OCI-LY1 (cell line): ENCODE measurements at regions not wholly inside any gene's neighbourhood (a gene's known extent, or its start where the extent isn't known, plus 50 kb on each side); places are given as distances from the start of the nearest gene placed in this dataset.

ENCODE experiments used
- H2AFZ ChIP-seq: fragments of 200-600 bp; sonication (generic), shearing (Covaris generic); 2 replicates; pipeline ENCODE4 v1.6.0; 2014; ENCODE audit warnings: antibody characterized with exemption, mild to moderate bottlenecking, low read length
- H3F3A ChIP-seq: fragments of 200-600 bp; sonication (generic), shearing (Covaris generic); 2 replicates; pipeline ENCODE4 v1.6.0; 2014; ENCODE audit warnings: mild to moderate bottlenecking, antibody characterized with exemption, low read length, moderate library complexity; ENCODE audit not compliant: insufficient read depth
- H3K27ac ChIP-seq: fragments of 200-600 bp; sonication (generic); 2 replicates; pipeline ENCODE4 v1.5.1; 2014; ENCODE audit warnings: low read length, mixed run types, mild to moderate bottlenecking, low read depth; ENCODE audit not compliant: poor library complexity, severe bottlenecking
- H3K27me3 ChIP-seq: fragments of 200-600 bp; sonication (generic); 2 replicates; pipeline ENCODE4 v1.6.0; 2014; ENCODE audit warnings: antibody characterized with exemption, mild to moderate bottlenecking, low read length, moderate library complexity; ENCODE audit not compliant: insufficient read depth
- H3K36me3 ChIP-seq: fragments of 200-600 bp; sonication (generic); 2 replicates; pipeline ENCODE4 v1.6.1; 2014; ENCODE audit warnings: mild to moderate bottlenecking, antibody characterized with exemption, low read length, moderate library complexity, mixed read lengths; ENCODE audit not compliant: insufficient read depth
- H3K4me1 ChIP-seq: fragments of 200-600 bp; sonication (generic); 2 replicates; pipeline ENCODE4 v1.5.1; 2014; ENCODE audit warnings: mild to moderate bottlenecking, low read length, moderate library complexity; ENCODE audit not compliant: insufficient read depth, severe bottlenecking
- H3K4me2 ChIP-seq: fragments of 200-600 bp; sonication (generic), shearing (Covaris generic); 2 replicates; pipeline ENCODE4 v1.6.1; 2014; ENCODE audit warnings: low read length
- H3K4me3 ChIP-seq: fragments of 200-600 bp; sonication (generic); 2 replicates; pipeline ENCODE4 v1.5.1; 2014; ENCODE audit warnings: low read length, low read depth, mild to moderate bottlenecking, mixed read lengths; ENCODE audit not compliant: poor library complexity, severe bottlenecking
- H3K79me2 ChIP-seq: fragments of 200-600 bp; shearing (Covaris generic); 2 replicates; pipeline ENCODE4 v1.6.1; 2016; ENCODE audit warnings: mixed run types, low read length, mixed read lengths; ENCODE audit not compliant: insufficient read depth
- H3K9ac ChIP-seq: fragments of 200-600 bp; sonication (generic), shearing (Covaris generic); 2 replicates; pipeline ENCODE4 v1.6.1; 2014; ENCODE audit warnings: mild to moderate bottlenecking, low read length, mixed read lengths
- H3K9me2 ChIP-seq: fragments of 200-600 bp; sonication (generic), shearing (Covaris generic); 2 replicates; pipeline ENCODE4 v1.6.1; 2014; ENCODE audit warnings: low read depth, mild to moderate bottlenecking, low read length, mixed read lengths
- H3K9me3 ChIP-seq: fragments of 200-600 bp; shearing (Covaris generic); 2 replicates; pipeline ENCODE4 v1.6.1; 2014; ENCODE audit warnings: low read length, mixed read lengths
- H4K20me1 ChIP-seq: fragments of 200-600 bp; sonication (generic), shearing (Covaris generic); 2 replicates; pipeline ENCODE4 v1.6.0; 2016; ENCODE audit warnings: mild to moderate bottlenecking, low read length; ENCODE audit not compliant: insufficient read depth
- EZH2 ChIP-seq: fragments of 200-600 bp; sonication (generic), shearing (Covaris generic); IDR thresholded peaks from 2 replicates; pipeline ENCODE4 v1.8.0; 2017; ENCODE audit warnings: borderline replicate concordance, mixed run types, mild to moderate bottlenecking, antibody characterized with exemption, low read length, moderate library complexity, mixed read lengths
- TF ChIP-seq, protein P1 (sequence below): fragments of 200-600 bp; sonication (generic), shearing (Covaris generic); IDR thresholded peaks from 2 replicates; pipeline ENCODE4 v1.5.1; 2017; ENCODE audit warnings: mild to moderate bottlenecking, antibody characterized with exemption, low read length, moderate library complexity, mixed read lengths

DNA sequence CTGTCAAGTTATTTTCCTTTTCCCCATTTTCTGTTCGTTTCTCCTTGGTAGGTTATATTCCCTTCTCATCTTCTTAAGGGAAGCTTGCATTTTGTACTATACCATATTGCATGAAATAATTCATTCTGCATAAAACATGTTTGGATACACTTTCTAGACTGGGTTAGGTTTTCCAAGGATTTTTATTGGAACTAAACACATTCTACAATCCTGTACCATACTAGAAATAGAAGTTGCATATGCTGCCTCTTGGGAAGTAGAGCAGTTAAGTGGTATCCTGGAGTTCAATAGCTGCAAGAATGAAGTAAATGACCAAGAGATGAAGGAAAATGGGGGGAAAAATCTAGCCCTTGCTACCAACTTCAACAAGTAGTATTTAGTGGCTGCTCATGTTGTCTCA, 393.7 kb upstream of the SLIT2 start:
- H2AFZ ChIP-seq = no peak overlapping the region
- H3K4me3 ChIP-seq = no peak overlapping the region
- H3K4me1 ChIP-seq = no peaks in the 10 kb centered on the region
- H3F3A ChIP-seq = no peaks in the 10 kb centered on the region
- no peaks in the 10 kb centered on the region for H3K27me3 ChIP-seq
- H3K27ac ChIP-seq = no peak overlapping the region
- H3K9me3 ChIP-seq = no peaks in the 10 kb centered on the region
- no peak overlapping the region for H3K9ac ChIP-seq
- no peaks in the 10 kb centered on the region for H3K36me3 ChIP-seq
- H3K4me2 ChIP-seq = no peak overlapping the region
- no peak for TF ChIP-seq EZH2
- TF ChIP-seq, protein P1, sequence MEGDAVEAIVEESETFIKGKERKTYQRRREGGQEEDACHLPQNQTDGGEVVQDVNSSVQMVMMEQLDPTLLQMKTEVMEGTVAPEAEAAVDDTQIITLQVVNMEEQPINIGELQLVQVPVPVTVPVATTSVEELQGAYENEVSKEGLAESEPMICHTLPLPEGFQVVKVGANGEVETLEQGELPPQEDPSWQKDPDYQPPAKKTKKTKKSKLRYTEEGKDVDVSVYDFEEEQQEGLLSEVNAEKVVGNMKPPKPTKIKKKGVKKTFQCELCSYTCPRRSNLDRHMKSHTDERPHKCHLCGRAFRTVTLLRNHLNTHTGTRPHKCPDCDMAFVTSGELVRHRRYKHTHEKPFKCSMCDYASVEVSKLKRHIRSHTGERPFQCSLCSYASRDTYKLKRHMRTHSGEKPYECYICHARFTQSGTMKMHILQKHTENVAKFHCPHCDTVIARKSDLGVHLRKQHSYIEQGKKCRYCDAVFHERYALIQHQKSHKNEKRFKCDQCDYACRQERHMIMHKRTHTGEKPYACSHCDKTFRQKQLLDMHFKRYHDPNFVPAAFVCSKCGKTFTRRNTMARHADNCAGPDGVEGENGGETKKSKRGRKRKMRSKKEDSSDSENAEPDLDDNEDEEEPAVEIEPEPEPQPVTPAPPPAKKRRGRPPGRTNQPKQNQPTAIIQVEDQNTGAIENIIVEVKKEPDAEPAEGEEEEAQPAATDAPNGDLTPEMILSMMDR = no peak
- H3K79me2 ChIP-seq = no peaks in the 10 kb centered on the region
- H3K9me2 ChIP-seq = no peaks in the 10 kb centered on the region
- H4K20me1 ChIP-seq = no peaks in the 10 kb centered on the region

DNA sequence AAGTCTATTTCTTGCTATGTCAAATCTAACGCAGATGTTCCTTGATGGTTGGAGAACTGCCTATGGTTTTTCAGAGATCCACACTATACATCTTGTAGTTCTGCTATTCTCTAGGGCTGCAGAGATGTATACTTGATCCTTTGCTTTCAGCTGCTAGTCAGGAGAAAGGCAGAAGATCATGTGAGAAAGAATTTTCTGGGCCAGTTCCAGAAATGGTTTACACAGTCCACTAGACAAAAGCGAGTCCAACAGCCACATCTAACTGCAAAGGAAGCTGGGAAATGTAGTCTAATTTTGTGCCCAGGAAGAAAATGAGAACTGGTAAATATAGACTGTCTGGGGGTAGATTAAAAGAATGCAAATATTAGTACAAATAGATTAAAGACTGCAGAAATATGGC, 394.3 kb upstream of the SLIT2 start:
- H3K36me3 ChIP-seq = no peaks in the 10 kb centered on the region
- no peaks in the 10 kb centered on the region for H3K9me2 ChIP-seq
- no peaks in the 10 kb centered on the region for H3K9me3 ChIP-seq
- H3K4me2 ChIP-seq = no peak overlapping the region
- H3F3A ChIP-seq = no peaks in the 10 kb centered on the region
- no peaks in the 10 kb centered on the region for H3K4me1 ChIP-seq
- no peak overlapping the region for H2AFZ ChIP-seq
- no peaks in the 10 kb centered on the region for H3K27me3 ChIP-seq
- no peaks in the 10 kb centered on the region for H3K79me2 ChIP-seq
- H4K20me1 ChIP-seq = no peaks in the 10 kb centered on the region
- TF ChIP-seq, protein P1 = no peak
- no peak for TF ChIP-seq EZH2
- H3K4me3 ChIP-seq = no peak overlapping the region
- H3K27ac ChIP-seq = no peak overlapping the region
- no peak overlapping the region for H3K9ac ChIP-seq

DNA sequence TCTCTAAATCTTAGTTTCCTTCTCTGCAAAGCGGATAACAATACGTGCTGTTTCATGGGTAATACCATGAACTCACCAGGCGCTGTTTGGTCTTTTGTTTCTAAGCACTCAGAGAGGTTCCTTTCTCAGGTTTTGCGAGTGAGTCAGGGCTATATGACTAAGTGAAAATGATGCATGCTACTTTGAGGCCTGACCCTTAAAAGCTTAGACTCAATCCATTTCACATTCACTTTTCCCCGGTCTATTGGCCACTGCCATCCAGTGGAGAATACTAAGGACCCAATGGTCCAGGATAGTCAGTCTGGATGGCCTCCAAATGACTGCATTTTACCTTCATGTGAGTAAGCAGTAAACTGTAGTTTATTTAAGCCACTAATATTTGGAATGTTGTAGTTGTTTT, 400.8 kb upstream of the SLIT2 start:
- TF ChIP-seq EZH2 = no peak
- TF ChIP-seq, protein P1 = no peak
- Histone ChIP-seq H3K36me3 (no peaks in the 10 kb centered on the region), H3K27ac (no peak overlapping the region), H3F3A (no peaks in the 10 kb centered on the region), H3K9me3 (no peaks in the 10 kb centered on the region), H3K4me3 (no peak overlapping the region), H3K9me2 (no peaks in the 10 kb centered on the region), H3K79me2 (no peaks in the 10 kb centered on the region), H2AFZ (no peak overlapping the region), H3K27me3 (no peaks in the 10 kb centered on the region), H3K4me2 (no peak overlapping the region), H3K4me1 (peaks cover 5% of the 10 kb centered on the region), H4K20me1 (no peaks in the 10 kb centered on the region), H3K9ac (no peak overlapping the region)
